ENCODE measurements at regions not wholly inside any gene's neighbourhood (a gene's known extent, or its start where the extent isn't known, plus 50 kb on each side); places are given as distances from the start of the nearest gene placed in this dataset.

DNA sequence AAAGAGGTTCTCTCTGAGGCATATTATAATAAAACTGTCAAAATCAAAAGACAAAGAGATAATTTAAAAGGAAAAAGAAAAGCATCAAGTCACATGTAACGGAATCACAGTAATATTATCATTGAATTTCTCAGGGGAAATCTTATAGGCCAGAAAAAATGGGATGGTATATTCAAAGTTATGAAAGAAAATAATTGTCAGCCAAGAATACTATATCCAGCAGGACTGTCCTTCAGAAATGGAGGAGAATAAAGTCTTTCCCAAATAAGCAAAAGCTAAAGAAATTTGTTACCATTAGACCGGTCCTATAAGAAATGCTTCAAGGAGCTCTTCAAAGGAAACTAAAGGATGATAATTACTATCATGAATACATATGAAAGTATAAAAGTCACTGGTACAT lies 342.0 kb upstream of the GRAMD2B start:
- no TSS peak for BruUV-seq (replicated peaks)
- TF ChIP-seq EZH2phosphoT487 (IDR thresholded peaks at IDR 0.05; ENCODE audit: borderline replicate concordance, low read depth, low read length) = no peak
- TF ChIP-seq, protein P1, sequence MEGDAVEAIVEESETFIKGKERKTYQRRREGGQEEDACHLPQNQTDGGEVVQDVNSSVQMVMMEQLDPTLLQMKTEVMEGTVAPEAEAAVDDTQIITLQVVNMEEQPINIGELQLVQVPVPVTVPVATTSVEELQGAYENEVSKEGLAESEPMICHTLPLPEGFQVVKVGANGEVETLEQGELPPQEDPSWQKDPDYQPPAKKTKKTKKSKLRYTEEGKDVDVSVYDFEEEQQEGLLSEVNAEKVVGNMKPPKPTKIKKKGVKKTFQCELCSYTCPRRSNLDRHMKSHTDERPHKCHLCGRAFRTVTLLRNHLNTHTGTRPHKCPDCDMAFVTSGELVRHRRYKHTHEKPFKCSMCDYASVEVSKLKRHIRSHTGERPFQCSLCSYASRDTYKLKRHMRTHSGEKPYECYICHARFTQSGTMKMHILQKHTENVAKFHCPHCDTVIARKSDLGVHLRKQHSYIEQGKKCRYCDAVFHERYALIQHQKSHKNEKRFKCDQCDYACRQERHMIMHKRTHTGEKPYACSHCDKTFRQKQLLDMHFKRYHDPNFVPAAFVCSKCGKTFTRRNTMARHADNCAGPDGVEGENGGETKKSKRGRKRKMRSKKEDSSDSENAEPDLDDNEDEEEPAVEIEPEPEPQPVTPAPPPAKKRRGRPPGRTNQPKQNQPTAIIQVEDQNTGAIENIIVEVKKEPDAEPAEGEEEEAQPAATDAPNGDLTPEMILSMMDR (conservative IDR thresholded peaks at IDR 0.05; ENCODE audit: low read length) = no peak
- CTCF ChIA-PET (ENCODE audit: unreplicated experiment) = no interaction called here
- DNase-seq (ENCODE audit: low spot score) = no peak
- Histone ChIP-seq H2AFZ (ENCODE audit: low read length) (no peak overlapping the region), H3K79me2 (ENCODE audit: insufficient read depth, low read depth, low read length) (no peaks in the 10 kb centered on the region), H3K4me1 (ENCODE audit: insufficient read depth, low read length, poor library complexity, severe bottlenecking) (no peaks in the 10 kb centered on the region), H3K9me2 (ENCODE audit: insufficient read depth, low read length) (no peaks in the 10 kb centered on the region), H3K27ac (ENCODE audit: low read depth, low read length, poor library complexity, severe bottlenecking) (no peak overlapping the region), H3K9me3 (ENCODE audit: low read length) (peaks cover 13% of the 10 kb centered on the region; the same call in 1 of the 2 replicates), H4K20me1 (ENCODE audit: insufficient read depth, low read length) (no peaks in the 10 kb centered on the region), H3K4me3 (ENCODE audit: low read depth, low read length, poor library complexity, severe bottlenecking) (no peak overlapping the region), H3K4me2 (ENCODE audit: low read length) (no peak overlapping the region), H3K36me3 (ENCODE audit: insufficient read depth, low read length) (no peaks in the 10 kb centered on the region)
- POLR2A ChIA-PET = no interaction called here
- intact Hi-C loops (cut with micrococcal nuclease; ENCODE audit: unreplicated experiment) = no loop called here

DNA sequence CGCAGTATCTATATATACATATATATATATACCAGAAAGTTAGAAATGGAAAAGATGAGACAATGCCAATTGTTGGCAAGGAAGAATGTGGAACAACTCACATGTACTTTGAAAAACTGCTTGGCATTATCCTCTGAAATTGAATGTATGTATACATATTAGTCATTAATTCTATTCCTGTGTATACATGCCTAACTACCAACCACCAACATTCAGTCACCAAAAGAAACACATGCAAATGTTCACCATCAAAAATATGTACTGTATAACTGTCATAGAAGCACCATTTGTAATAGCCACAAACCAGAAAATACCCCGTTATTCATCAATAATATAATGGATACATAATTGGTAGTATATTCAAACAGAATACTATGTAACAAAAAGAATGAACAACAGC lies 330.2 kb upstream of the GRAMD2B start:
- no peak for DNase-seq (ENCODE audit: low spot score)
- POLR2A ChIA-PET = interaction anchor here (0.8 kb wide), 2 partner anchors 8 to 9 kb away, joined by 3 read pairs; no protein-coding TSS in a partner anchor
- Histone ChIP-seq H2AFZ (ENCODE audit: low read length) (no peak overlapping the region), H3K9me3 (ENCODE audit: low read length) (no peaks in the 10 kb centered on the region), H3K4me3 (ENCODE audit: low read depth, low read length, poor library complexity, severe bottlenecking) (no peak overlapping the region), H3K79me2 (ENCODE audit: insufficient read depth, low read depth, low read length) (no peaks in the 10 kb centered on the region), H4K20me1 (ENCODE audit: insufficient read depth, low read length) (no peaks in the 10 kb centered on the region), H3K27ac (ENCODE audit: low read depth, low read length, poor library complexity, severe bottlenecking) (no peak overlapping the region), H3K4me2 (ENCODE audit: low read length) (no peak overlapping the region), H3K36me3 (ENCODE audit: insufficient read depth, low read length) (no peaks in the 10 kb centered on the region), H3K9me2 (ENCODE audit: insufficient read depth, low read length) (no peaks in the 10 kb centered on the region), H3K4me1 (ENCODE audit: insufficient read depth, low read length, poor library complexity, severe bottlenecking) (no peaks in the 10 kb centered on the region)
- BruUV-seq (replicated peaks) = no TSS peak
- intact Hi-C loops (cut with micrococcal nuclease; ENCODE audit: unreplicated experiment) = no loop called here
- TF ChIP-seq, protein P1 (conservative IDR thresholded peaks at IDR 0.05; ENCODE audit: low read length) = no peak
- TF ChIP-seq EZH2phosphoT487 (IDR thresholded peaks at IDR 0.05; ENCODE audit: borderline replicate concordance, low read depth, low read length) = no peak
- CTCF ChIA-PET (ENCODE audit: unreplicated experiment) = no interaction called here

DNA sequence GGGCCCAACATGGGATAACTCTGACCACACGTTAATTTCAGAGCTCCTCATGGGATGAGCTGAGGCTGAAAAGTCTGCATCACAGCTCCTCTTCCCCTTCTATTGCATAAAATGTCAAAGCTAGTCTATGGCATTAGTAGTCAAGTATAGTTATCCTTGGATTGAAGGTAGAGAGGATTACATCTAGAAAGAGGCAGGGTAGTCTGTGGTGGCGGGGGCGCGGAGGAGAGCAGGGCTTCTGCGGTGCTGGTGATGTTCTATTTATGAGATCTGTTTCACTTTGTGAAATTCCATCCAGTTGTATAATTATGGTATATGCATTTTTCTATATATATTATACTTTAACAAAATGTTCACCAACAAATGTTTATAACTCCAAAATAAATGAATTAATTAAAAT lies 329.5 kb upstream of the GRAMD2B start:
- Histone ChIP-seq H3K27ac (ENCODE audit: low read depth, low read length, poor library complexity, severe bottlenecking) (no peak overlapping the region), H3K4me2 (ENCODE audit: low read length) (no peak overlapping the region), H3K9me3 (ENCODE audit: low read length) (no peaks in the 10 kb centered on the region), H3K4me3 (ENCODE audit: low read depth, low read length, poor library complexity, severe bottlenecking) (no peak overlapping the region), H3K79me2 (ENCODE audit: insufficient read depth, low read depth, low read length) (no peaks in the 10 kb centered on the region), H3K9me2 (ENCODE audit: insufficient read depth, low read length) (no peaks in the 10 kb centered on the region), H3K36me3 (ENCODE audit: insufficient read depth, low read length) (no peaks in the 10 kb centered on the region), H3K4me1 (ENCODE audit: insufficient read depth, low read length, poor library complexity, severe bottlenecking) (no peaks in the 10 kb centered on the region), H4K20me1 (ENCODE audit: insufficient read depth, low read length) (no peaks in the 10 kb centered on the region), H2AFZ (ENCODE audit: low read length) (no peak overlapping the region)
- intact Hi-C loops (cut with micrococcal nuclease; ENCODE audit: unreplicated experiment) = no loop called here
- TF ChIP-seq, protein P1 (conservative IDR thresholded peaks at IDR 0.05; ENCODE audit: low read length) = no peak
- TF ChIP-seq EZH2phosphoT487 (IDR thresholded peaks at IDR 0.05; ENCODE audit: borderline replicate concordance, low read depth, low read length) = no peak
- BruUV-seq (replicated peaks) = no TSS peak
- DNase-seq (ENCODE audit: low spot score) = no peak
- CTCF ChIA-PET (ENCODE audit: unreplicated experiment) = no interaction called here
- POLR2A ChIA-PET = interaction anchor here (0.8 kb wide), 1 partner anchor 9 kb away, joined by 3 read pairs; no protein-coding TSS in a partner anchor
